Muscle of back (tissue), 3 donors: ENCODE measurements at regions not wholly inside any gene's neighbourhood (a gene's known extent, or its start where the extent isn't known, plus 50 kb on each side); places are given as distances from the start of the nearest gene placed in this dataset.

Experiments used
- DNase-seq, 3 donors: peaks; one replicate each; pipeline versions ENCODE4 v3.0.0 to v3.0.0-alpha.2; 2013

GRCh38 chr4:184528713-184529112 is 54.4 kb upstream of the IRF2 start:
- no peak for DNase-seq

- peak in 1 of 3 donors; percentile 66 for DNase-seq
These were observed 53.7 kb upstream of the IRF2 start for GRCh38 chr4:184528051-184528450.

- DNase-seq: no peak
These were observed 51.9 kb upstream of the IRF2 start for GRCh38 chr4:184526228-184526627.
